Heart left ventricle (tissue), 16 donors: ENCODE measurements at regions not wholly inside any gene's neighbourhood (a gene's known extent, or its start where the extent isn't known, plus 50 kb on each side); places are given as distances from the start of the nearest gene placed in this dataset.

Source experiments
- ATAC-seq, 4 donors: fragments of 200-7000 bp; cut with Tn5 transposase; one replicate each; pipeline ENCODE4 v1.9.1; 2020 to 2022; ENCODE audit warnings: moderate library complexity in 4 of 4, mild to moderate bottlenecking in 3 of 4, moderate number of reproducible peaks in 1 of 4
- DNase-seq, 5 donors: peaks; one replicate each; pipeline ENCODE4 v3.0.0-alpha.2; 2020
- H3K27ac ChIP-seq, 12 donors: fragments of 200-600 bp; sonication (generic) in 4 of 12; one replicate each; pipeline versions ENCODE4 v1.5.0 to v1.8.0; 2016 to 2022; ENCODE audit warnings: mild to moderate bottlenecking in 2 of 12
- H3K27me3 ChIP-seq, 9 donors: fragments of 200-600 bp; sonication (generic) in 2 of 9; one replicate each; pipeline versions ENCODE4 v1.5.1 to v1.8.0; 2016 to 2022; ENCODE audit warnings: mild to moderate bottlenecking in 3 of 9
- H3K36me3 ChIP-seq, 9 donors: fragments of 200-600 bp; sonication (generic) in 2 of 9; one replicate each; pipeline versions ENCODE4 v1.5.0 to v1.8.0; 2018 to 2022; ENCODE audit warnings: mild to moderate bottlenecking in 2 of 9
- H3K4me1 ChIP-seq, 12 donors: fragments of 200-600 bp; sonication (generic) in 4 of 12; one replicate each; pipeline versions ENCODE4 v1.5.0 to v1.8.0; 2016 to 2022; ENCODE audit warnings: mild to moderate bottlenecking in 3 of 12
- H3K4me3 ChIP-seq, 12 donors: fragments of 200-600 bp; sonication (generic) in 4 of 12; one replicate each; pipeline versions ENCODE4 v1.5.0 to v1.8.0; 2017 to 2022; ENCODE audit warnings: mild to moderate bottlenecking in 9 of 12, moderate library complexity in 4 of 12
- H3K9me3 ChIP-seq, 12 donors: fragments of 200-600 bp; sonication (generic) in 4 of 12; one replicate each; pipeline versions ENCODE4 v1.5.0 to v1.8.0; 2016 to 2022; ENCODE audit warnings: mild to moderate bottlenecking in 1 of 12
- POLR2A ChIP-seq, 2 donors: fragments of 450-650 bp; IDR thresholded peaks; one replicate each; pipeline ENCODE4 v1.6.1; 2017; ENCODE audit warnings: antibody characterized with exemption in 2 of 2, mild to moderate bottlenecking in 2 of 2, moderate library complexity in 2 of 2
- WGBS, 4 donors: extraction: QIAGEN DNeasy Blood & Tissue Kit in 2 of 4; methylation state at CpG; one replicate each; pipeline versions ENCODE4 v1.1.5 to v1.1.7; 2013 to 2018; 5-methylcytosine and 5-hydroxymethylcytosine counted together
- intact Hi-C, 10 donors: fragments of 100-400 bp; cut with DNase I; formaldehyde crosslinking; loops; one replicate each; pipeline versions ENCODE4 v1.11.1 to v1.14.2; 2022
- TF ChIP-seq, protein P1 (sequence below), 12 donors: fragments of 200-600 bp; sonication (generic) in 4 of 12; IDR thresholded peaks; one replicate each; pipeline versions ENCODE4 v1.5.0 to v1.8.0; 2018 to 2022; ENCODE audit warnings: antibody characterized with exemption in 12 of 12, mild to moderate bottlenecking in 5 of 12
- donor health status: ischemic (EF 13 %, LVEDD 7.1; RV severe dilation, severe dysfunction).
- donor health status: healthy with polysubstance abuse.
- donor health status: DM: no; HTN: yes; CAD: no.
- donor health status: DM: no; HTN: no; CAD: no.
- donor health status: ischemic (EF 25% LVEDD 6.9; RV normal size, moderate dysfunction).
- donor health status: ischemic (EF 25% LVEDD 5.7; RV mildly dilated, moderate dysfunction).
- donor health status: healthy.
- donor health status: DM: yes; HTN: yes; CAD: no.
- donor health status: ischemic (EF 35%, LVEDD 5.7; RV mildly dilated, moderate dysfunction).
- donor health status: nonischemic (EF 11% LVEDD 7.7; RV severe dilation, severe dysfunction).
- donor health status: DM: yes; HTN: yes; CAD: no.
- donor health status: PGD.
- donor health status: ischemic (EF 29% LVEDD 5.4; RV normal size, mild dysfunction).
- donor health status: nonischemic (EF 23%, LVEDD 6.1; RV moderate dilation, normal function).

DNA sequence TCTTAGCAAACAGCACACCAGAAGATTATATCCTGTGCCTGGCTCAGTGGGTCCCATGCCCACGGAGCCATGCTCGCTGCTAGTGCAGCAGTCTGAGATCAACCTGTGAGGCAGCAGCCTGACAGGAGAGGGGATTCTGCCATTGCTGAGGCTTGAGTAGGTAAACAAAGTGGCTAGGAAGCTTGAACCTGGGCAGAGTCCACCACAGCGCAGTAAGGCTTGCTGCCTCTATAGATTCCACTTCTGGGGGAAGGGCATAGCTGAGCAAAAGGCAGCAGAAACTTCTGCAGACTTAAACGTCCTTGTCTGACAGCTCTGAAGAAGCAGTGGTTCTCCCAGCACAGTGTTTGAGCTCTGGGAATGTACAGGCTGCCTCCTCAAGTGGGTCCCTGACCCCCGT lies 210.3 kb downstream of the RMST start:
- intact Hi-C loops, result no loop called here
- Histone ChIP-seq H3K27ac (no peak overlapping the region), H3K4me1 (no peaks in the 10 kb centered on the region), H3K36me3 (no peaks in the 10 kb centered on the region), H3K4me3 (no peak overlapping the region), H3K27me3 (no peaks in the 10 kb centered on the region), H3K9me3 (peaks cover 0 to 4% (median 0%) of the 10 kb centered on the region in 12 donors)
- 53 to 72% (median 63%) methylated on average over 4 to 5 of the region's 5 CpGs for WGBS, 4 donors
- no peak for TF ChIP-seq POLR2A (IDR thresholded peaks at IDR 0.05)
- TF ChIP-seq, protein P1, sequence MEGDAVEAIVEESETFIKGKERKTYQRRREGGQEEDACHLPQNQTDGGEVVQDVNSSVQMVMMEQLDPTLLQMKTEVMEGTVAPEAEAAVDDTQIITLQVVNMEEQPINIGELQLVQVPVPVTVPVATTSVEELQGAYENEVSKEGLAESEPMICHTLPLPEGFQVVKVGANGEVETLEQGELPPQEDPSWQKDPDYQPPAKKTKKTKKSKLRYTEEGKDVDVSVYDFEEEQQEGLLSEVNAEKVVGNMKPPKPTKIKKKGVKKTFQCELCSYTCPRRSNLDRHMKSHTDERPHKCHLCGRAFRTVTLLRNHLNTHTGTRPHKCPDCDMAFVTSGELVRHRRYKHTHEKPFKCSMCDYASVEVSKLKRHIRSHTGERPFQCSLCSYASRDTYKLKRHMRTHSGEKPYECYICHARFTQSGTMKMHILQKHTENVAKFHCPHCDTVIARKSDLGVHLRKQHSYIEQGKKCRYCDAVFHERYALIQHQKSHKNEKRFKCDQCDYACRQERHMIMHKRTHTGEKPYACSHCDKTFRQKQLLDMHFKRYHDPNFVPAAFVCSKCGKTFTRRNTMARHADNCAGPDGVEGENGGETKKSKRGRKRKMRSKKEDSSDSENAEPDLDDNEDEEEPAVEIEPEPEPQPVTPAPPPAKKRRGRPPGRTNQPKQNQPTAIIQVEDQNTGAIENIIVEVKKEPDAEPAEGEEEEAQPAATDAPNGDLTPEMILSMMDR (IDR thresholded peaks at IDR 0.05), result no peak
- ATAC-seq (no peak), DNase-seq (no peak)

- WGBS, 4 donors, result 51 to 66% (median 61%) methylated on average over 2 of the region's 2 CpGs
- ATAC-seq (no peak), DNase-seq (no peak)
- Histone ChIP-seq H3K36me3 (no peaks in the 10 kb centered on the region), H3K4me1 (no peaks in the 10 kb centered on the region), H3K4me3 (no peak overlapping the region), H3K9me3 (no peaks in the 10 kb centered on the region), H3K27me3 (no peaks in the 10 kb centered on the region), H3K27ac (no peak overlapping the region)
- intact Hi-C loops, result no loop called here
- no peak for TF ChIP-seq POLR2A (IDR thresholded peaks at IDR 0.05)
- TF ChIP-seq, protein P1 (IDR thresholded peaks at IDR 0.05), result no peak
These were observed 218.1 kb downstream of the RMST start for GRCh38 chr12:97680751-97681150.

DNA sequence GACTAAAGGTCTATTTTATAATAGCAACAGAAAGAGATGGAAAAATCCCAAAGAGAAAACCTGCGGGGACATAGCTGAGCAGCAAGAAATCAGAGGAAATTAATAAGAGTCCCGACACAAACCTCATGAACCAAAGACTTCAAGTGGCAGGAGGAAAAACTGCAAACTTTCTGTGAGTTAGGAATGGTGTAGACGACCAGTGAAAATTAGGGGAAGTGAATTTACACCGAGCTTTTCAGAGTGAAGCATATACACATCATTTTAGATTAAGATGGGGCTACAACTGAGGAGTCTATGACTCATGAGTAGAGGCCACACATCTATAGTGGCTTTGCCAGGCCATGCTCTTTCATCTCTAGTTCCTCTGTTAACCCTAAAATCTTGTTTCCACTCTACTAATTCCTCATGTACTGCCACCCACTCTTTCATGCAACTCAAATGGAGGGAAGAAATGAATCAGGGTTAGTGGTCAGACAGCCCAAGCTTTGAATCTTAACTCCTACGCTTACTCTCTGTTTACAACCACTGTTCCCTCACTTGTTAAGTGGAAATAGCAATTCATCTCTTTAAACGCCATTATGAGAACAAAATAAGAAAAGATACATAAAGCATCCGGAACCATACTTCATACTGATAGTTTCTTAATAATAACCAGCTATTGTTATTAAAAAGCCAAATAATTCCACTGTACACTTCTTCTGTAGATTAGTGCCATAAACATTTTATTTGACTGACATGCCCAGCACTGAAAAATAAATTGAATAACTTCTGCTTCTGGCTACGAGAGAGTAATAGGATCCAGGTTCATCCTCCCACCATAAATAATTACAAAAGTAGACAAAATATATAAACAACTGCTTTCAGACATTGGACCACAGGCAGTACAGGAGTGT lies 219.3 kb downstream of the RMST start:
- H3K27ac ChIP-seq, result no peak overlapping the region
- TF ChIP-seq POLR2A (IDR thresholded peaks at IDR 0.05), result no peak
- TF ChIP-seq, protein P1 (IDR thresholded peaks at IDR 0.05), result no peak
- intact Hi-C loops, result no loop called here
- ATAC-seq (no peak), DNase-seq (no peak)
- H3K36me3 ChIP-seq, result no peaks in the 10 kb centered on the region
- no peaks in the 10 kb centered on the region for H3K4me1 ChIP-seq
- no peak overlapping the region for H3K4me3 ChIP-seq
- 77 to 86% (median 82%) methylated on average over 8 of the region's 8 CpGs for WGBS, 4 donors
- no peaks in the 10 kb centered on the region for H3K9me3 ChIP-seq
- no peaks in the 10 kb centered on the region for H3K27me3 ChIP-seq

GRCh38 chr12:97685360-97685759 lies 222.8 kb downstream of the RMST start:
- Histone ChIP-seq H3K27ac (no peak overlapping the region), H3K4me1 (no peaks in the 10 kb centered on the region), H3K4me3 (no peak overlapping the region), H3K27me3 (no peaks in the 10 kb centered on the region), H3K9me3 (peaks cover 0 to under 1% (median 0%) of the 10 kb centered on the region in 12 donors), H3K36me3 (no peaks in the 10 kb centered on the region)
- intact Hi-C loops, result no loop called here
- DNase-seq, result no peak
- TF ChIP-seq, protein P1 (IDR thresholded peaks at IDR 0.05), result no peak
- no peak for TF ChIP-seq POLR2A (IDR thresholded peaks at IDR 0.05)
- ATAC-seq, result no peak
